Testis (tissue), 2 donors: ENCODE measurements at regions not wholly inside any gene's neighbourhood (a gene's known extent, or its start where the extent isn't known, plus 50 kb on each side); places are given as distances from the start of the nearest gene placed in this dataset.
A peak's percentile ranks its signal among the peaks of the same experiment; 100 is the strongest.

Experiments used
- DNase-seq: peaks from one replicate; pipeline ENCODE4 v3.0.0-alpha.2; 2019
- H3K27ac ChIP-seq, 2 donors: fragments of 200-600 bp; sonication (generic); one replicate each; pipeline ENCODE4 v1.5.1; 2019
- H3K27me3 ChIP-seq: fragments of 200-600 bp; sonication (generic); one replicate; pipeline ENCODE4 v1.5.1; 2019
- H3K36me3 ChIP-seq: fragments of 200-600 bp; sonication (generic); one replicate; pipeline ENCODE4 v1.5.1; 2017; ENCODE audit warnings: low read depth; ENCODE audit errors: missing control alignments
- H3K4me1 ChIP-seq: fragments of 200-600 bp; sonication (generic); one replicate; pipeline ENCODE4 v1.5.1; 2019
- H3K4me3 ChIP-seq, 2 donors: fragments of 200-600 bp; sonication (generic); one replicate each; pipeline ENCODE4 v1.5.1; 2017 to 2019
- H3K9me3 ChIP-seq: fragments of 200-600 bp; sonication (generic); one replicate; pipeline ENCODE4 v1.5.1; 2017
- POLR2A ChIP-seq: fragments of 450-650 bp; IDR thresholded peaks from one replicate; pipeline ENCODE4 v1.6.1; 2017; ENCODE audit warnings: antibody characterized with exemption, mild to moderate bottlenecking, moderate library complexity
- WGBS, 2 donors: methylation state at CpG; one replicate each; pipeline ENCODE4 v1.1.5; 2018; 5-methylcytosine and 5-hydroxymethylcytosine counted together
- intact Hi-C: fragments of 100-400 bp; cut with DNase I; formaldehyde crosslinking; loops from one replicate; pipeline ENCODE4 v1.15.1; 2023; ENCODE audit warnings: low total_unique reads
- TF ChIP-seq, protein P1 (sequence below), 3 experiments: fragments of 450-650 bp in 2 of 3; fragments of 200-600 bp in 1 of 3; sonication (generic) in 1 of 3; IDR thresholded peaks; one replicate each; pipeline ENCODE4 v1.5.1; 2016 to 2019; ENCODE audit warnings: antibody characterized with exemption in 3 of 3, mild to moderate bottlenecking in 2 of 3, moderate library complexity in 1 of 3

GRCh38 chr4:27327421-27328181 lies 467.0 kb downstream of the STIM2 start:
- 80 to 94% methylated on average over 5 of the region's 5 CpGs for WGBS, 2 donors

GRCh38 chr4:27338530-27338929 lies 477.9 kb downstream of the STIM2 start:
- Histone ChIP-seq H3K4me3 (no peak overlapping the region), H3K9me3 (no peaks in the 10 kb centered on the region), H3K27ac (no peak overlapping the region), H3K36me3 (no peaks in the 10 kb centered on the region), H3K4me1 (no peaks in the 10 kb centered on the region), H3K27me3 (no peaks in the 10 kb centered on the region)
- no peak for DNase-seq
- intact Hi-C loops = no loop called here
- WGBS, 2 donors = 81 to 88% methylated on average over 3 of the region's 3 CpGs
- TF ChIP-seq POLR2A = no peak
- TF ChIP-seq, protein P1, sequence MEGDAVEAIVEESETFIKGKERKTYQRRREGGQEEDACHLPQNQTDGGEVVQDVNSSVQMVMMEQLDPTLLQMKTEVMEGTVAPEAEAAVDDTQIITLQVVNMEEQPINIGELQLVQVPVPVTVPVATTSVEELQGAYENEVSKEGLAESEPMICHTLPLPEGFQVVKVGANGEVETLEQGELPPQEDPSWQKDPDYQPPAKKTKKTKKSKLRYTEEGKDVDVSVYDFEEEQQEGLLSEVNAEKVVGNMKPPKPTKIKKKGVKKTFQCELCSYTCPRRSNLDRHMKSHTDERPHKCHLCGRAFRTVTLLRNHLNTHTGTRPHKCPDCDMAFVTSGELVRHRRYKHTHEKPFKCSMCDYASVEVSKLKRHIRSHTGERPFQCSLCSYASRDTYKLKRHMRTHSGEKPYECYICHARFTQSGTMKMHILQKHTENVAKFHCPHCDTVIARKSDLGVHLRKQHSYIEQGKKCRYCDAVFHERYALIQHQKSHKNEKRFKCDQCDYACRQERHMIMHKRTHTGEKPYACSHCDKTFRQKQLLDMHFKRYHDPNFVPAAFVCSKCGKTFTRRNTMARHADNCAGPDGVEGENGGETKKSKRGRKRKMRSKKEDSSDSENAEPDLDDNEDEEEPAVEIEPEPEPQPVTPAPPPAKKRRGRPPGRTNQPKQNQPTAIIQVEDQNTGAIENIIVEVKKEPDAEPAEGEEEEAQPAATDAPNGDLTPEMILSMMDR (IDR thresholded peaks at IDR 0.05) = no peak

More at GRCh38 chr4:27327421-27328181, 467.0 kb downstream of the STIM2 start:
- Histone ChIP-seq H3K36me3 (no peaks in the 10 kb centered on the region), H3K27me3 (no peaks in the 10 kb centered on the region), H3K9me3 (no peaks in the 10 kb centered on the region), H3K4me1 (no peaks in the 10 kb centered on the region), H3K4me3 (no peak overlapping the region), H3K27ac (no peak overlapping the region)
- TF ChIP-seq, protein P1 (IDR thresholded peaks at IDR 0.05) = no peak
- TF ChIP-seq POLR2A = no peak
- DNase-seq = no peak
- intact Hi-C loops = no loop called here

DNA sequence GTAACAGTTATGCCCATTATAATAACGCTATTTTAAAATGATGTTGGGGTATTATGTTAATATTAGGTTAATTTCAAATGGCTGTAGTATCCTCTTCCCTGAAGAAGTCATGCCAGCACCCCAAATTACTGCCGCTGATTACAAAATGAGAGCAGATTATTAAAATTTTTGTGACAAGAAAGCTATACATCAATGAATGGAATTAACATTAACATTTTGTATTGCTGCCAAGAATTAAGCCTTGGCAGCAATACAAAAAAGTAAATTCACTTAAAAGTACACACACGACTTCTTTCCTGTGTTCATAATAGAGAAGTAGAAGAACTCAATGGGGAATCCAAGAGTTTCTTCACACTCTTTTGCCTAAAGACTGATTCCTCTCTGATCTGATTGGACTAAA lies 482.8 kb downstream of the STIM2 start:
- intact Hi-C loops = no loop called here
- Histone ChIP-seq H3K36me3 (no peaks in the 10 kb centered on the region), H3K9me3 (no peaks in the 10 kb centered on the region), H3K27ac (no peak overlapping the region), H3K4me1 (no peaks in the 10 kb centered on the region), H3K27me3 (no peaks in the 10 kb centered on the region), H3K4me3 (no peak overlapping the region)
- no peak for TF ChIP-seq POLR2A
- TF ChIP-seq, protein P1 (IDR thresholded peaks at IDR 0.05) = no peak
- WGBS, 2 donors = 44 to 47% methylated on average over 3 of the region's 3 CpGs
- DNase-seq = no peak

- H3K4me1 ChIP-seq = no peaks in the 10 kb centered on the region
- TF ChIP-seq, protein P1 (IDR thresholded peaks at IDR 0.05) = no peak
- TF ChIP-seq POLR2A = no peak
- 84 to 94% methylated on average over 3 of the region's 3 CpGs for WGBS, 2 donors
- no peak for DNase-seq
- no peak overlapping the region for H3K27ac ChIP-seq
- no peaks in the 10 kb centered on the region for H3K36me3 ChIP-seq
- no peaks in the 10 kb centered on the region for H3K27me3 ChIP-seq
- no peaks in the 10 kb centered on the region for H3K9me3 ChIP-seq
- H3K4me3 ChIP-seq = no peak overlapping the region
- intact Hi-C loops = no loop called here
Measured at GRCh38 chr4:27350161-27350560, 489.5 kb downstream of the STIM2 start.

GRCh38 chr4:27357283-27357682 lies 496.6 kb downstream of the STIM2 start:
- H3K4me1 ChIP-seq = no peaks in the 10 kb centered on the region
- no peaks in the 10 kb centered on the region for H3K36me3 ChIP-seq
- no peak overlapping the region for H3K27ac ChIP-seq
- no peak overlapping the region for H3K4me3 ChIP-seq
- no peak for TF ChIP-seq POLR2A
- TF ChIP-seq, protein P1 (IDR thresholded peaks at IDR 0.05) = peak in 1 of 3 experiments; percentile 8
- no peaks in the 10 kb centered on the region for H3K9me3 ChIP-seq
- WGBS, 2 donors = 37 to 42% methylated on average over 6 of the region's 6 CpGs
- H3K27me3 ChIP-seq = no peaks in the 10 kb centered on the region
- intact Hi-C loops = no loop called here
- no peak for DNase-seq
